PC-3 (cell line): ENCODE measurements at regions not wholly inside any gene's neighbourhood (a gene's known extent, or its start where the extent isn't known, plus 50 kb on each side); places are given as distances from the start of the nearest gene placed in this dataset.

ENCODE experiments used
- ATAC-seq: fragments of 200-7000 bp; cut with Tn5 transposase; 2 replicates; pipeline ENCODE4 v1.9.1; 2020; ENCODE audit warnings: mild to moderate bottlenecking, moderate library complexity
- BruUV-seq: library from RNA; stranded (reverse); fragments of 400-500 nt; replicated peaks from 2 replicates; lab custom pipeline; 2021; lab: Mats Ljungman, UMichigan
- CTCF ChIA-PET: fragments of 300-600 bp; sonication (Branson Sonifier 250); formaldehyde crosslinking; loops from one replicate; lab custom pipeline; 2022; ENCODE audit warnings: antibody characterized with exemption; lab: Charles Lee
- POLR2A ChIA-PET: fragments of 300-600 bp; sonication (Branson Sonifier 250); formaldehyde crosslinking; loops from one replicate; lab custom pipeline; 2022; ENCODE audit warnings: antibody characterized with exemption; ENCODE audit not compliant: unreplicated experiment; lab: Charles Lee
- DNase-seq: peaks from one replicate; pipeline ENCODE4 v3.0.0-alpha.2; 2015
- H2AFZ ChIP-seq: fragments of 300-600 bp; sonication (generic); 2 replicates; pipeline ENCODE4 v1.6.0; 2016; ENCODE audit warnings: antibody characterized with exemption, low read length
- H3F3A ChIP-seq: fragments of 300-600 bp; sonication (generic); one replicate; pipeline ENCODE4 v1.6.0; 2017; ENCODE audit warnings: antibody characterized with exemption, low read length, control low read depth, mild to moderate bottlenecking; ENCODE audit not compliant: unreplicated experiment
- H3K27ac ChIP-seq: fragments of 300-600 bp; sonication (generic); 2 replicates; pipeline ENCODE4 v1.5.1; 2016; ENCODE audit warnings: mild to moderate bottlenecking, low read length
- H3K27me3 ChIP-seq: fragments of 300-600 bp; sonication (generic); 2 replicates; pipeline ENCODE4 v1.6.1; 2016; ENCODE audit warnings: low read length, mixed read lengths
- H3K36me3 ChIP-seq: fragments of 300-600 bp; sonication (generic); 2 replicates; pipeline ENCODE4 v1.6.1; 2016; ENCODE audit warnings: low read depth, mixed run types, low read length, mixed read lengths
- H3K4me1 ChIP-seq: fragments of 300-600 bp; sonication (generic); 2 replicates; pipeline ENCODE4 v1.5.1; 2016; ENCODE audit warnings: low read length; ENCODE audit not compliant: insufficient read depth
- H3K4me2 ChIP-seq: fragments of 300-600 bp; sonication (generic); 2 replicates; pipeline ENCODE4 v1.6.0; 2016; ENCODE audit warnings: low read length
- H3K4me3 ChIP-seq: fragments of 300-600 bp; sonication (generic); 2 replicates; pipeline ENCODE4 v1.5.1; 2016; ENCODE audit warnings: mild to moderate bottlenecking, low read length, mixed read lengths
- H3K79me2 ChIP-seq: fragments of 300-600 bp; sonication (generic); 2 replicates; pipeline ENCODE4 v1.6.1; 2017; ENCODE audit warnings: low read length, mixed read lengths
- H3K9ac ChIP-seq: fragments of 300-600 bp; sonication (generic); 2 replicates; pipeline ENCODE4 v1.6.0; 2016; ENCODE audit warnings: mild to moderate bottlenecking, low read length
- H3K9me2 ChIP-seq: fragments of 300-600 bp; sonication (generic); replicated peaks from 2 replicates; pipeline ENCODE4 v1.6.1; 2016; ENCODE audit warnings: mixed run types, low read length, mixed read lengths
- H3K9me3 ChIP-seq: fragments of 300-600 bp; sonication (generic); 2 replicates; pipeline ENCODE4 v1.6.1; 2016; ENCODE audit warnings: low read length, mixed read lengths
- H4K20me1 ChIP-seq: fragments of 300-600 bp; sonication (generic); 2 replicates; pipeline ENCODE4 v1.6.1; 2016; ENCODE audit warnings: low read length, mixed read lengths
- EZH2 ChIP-seq: fragments of 300-600 bp; sonication (generic); IDR thresholded peaks from one replicate; pipeline ENCODE4 v1.6.1; 2017; ENCODE audit warnings: antibody characterized with exemption, mild to moderate bottlenecking, low read length; ENCODE audit not compliant: unreplicated experiment
- EZH2phosphoT487 ChIP-seq: fragments of 300-600 bp; sonication (generic); IDR thresholded peaks from 2 replicates; pipeline ENCODE4 v1.6.1; 2018; ENCODE audit warnings: mild to moderate bottlenecking, antibody characterized with exemption, low read length, borderline replicate concordance
- intact Hi-C: fragments of 100-400 bp; cut with micrococcal nuclease; formaldehyde crosslinking; loops from 2 replicates; pipeline ENCODE4 v1.9.0; 2023
- TF ChIP-seq, protein P1 (sequence below): fragments of 300-600 bp; sonication (generic); conservative IDR thresholded peaks from 2 replicates; pipeline ENCODE4 v1.5.1; 2017; ENCODE audit warnings: antibody characterized with exemption, low read depth, mild to moderate bottlenecking, low read length

GRCh38 chr15:29349196-29349595, 79.6 kb upstream of the NSMCE3 start:
- no peaks in the 10 kb centered on the region for H3K79me2 ChIP-seq
- ChIA-PET POLR2A (no interaction called here), CTCF (no interaction called here)
- H3K36me3 ChIP-seq = no peaks in the 10 kb centered on the region
- no peak for DNase-seq
- no TSS peak for BruUV-seq
- no peaks in the 10 kb centered on the region for H3F3A ChIP-seq
- H3K4me3 ChIP-seq = no peak overlapping the region
- no peak overlapping the region for H2AFZ ChIP-seq
- ATAC-seq = no peak
- TF ChIP-seq, protein P1, sequence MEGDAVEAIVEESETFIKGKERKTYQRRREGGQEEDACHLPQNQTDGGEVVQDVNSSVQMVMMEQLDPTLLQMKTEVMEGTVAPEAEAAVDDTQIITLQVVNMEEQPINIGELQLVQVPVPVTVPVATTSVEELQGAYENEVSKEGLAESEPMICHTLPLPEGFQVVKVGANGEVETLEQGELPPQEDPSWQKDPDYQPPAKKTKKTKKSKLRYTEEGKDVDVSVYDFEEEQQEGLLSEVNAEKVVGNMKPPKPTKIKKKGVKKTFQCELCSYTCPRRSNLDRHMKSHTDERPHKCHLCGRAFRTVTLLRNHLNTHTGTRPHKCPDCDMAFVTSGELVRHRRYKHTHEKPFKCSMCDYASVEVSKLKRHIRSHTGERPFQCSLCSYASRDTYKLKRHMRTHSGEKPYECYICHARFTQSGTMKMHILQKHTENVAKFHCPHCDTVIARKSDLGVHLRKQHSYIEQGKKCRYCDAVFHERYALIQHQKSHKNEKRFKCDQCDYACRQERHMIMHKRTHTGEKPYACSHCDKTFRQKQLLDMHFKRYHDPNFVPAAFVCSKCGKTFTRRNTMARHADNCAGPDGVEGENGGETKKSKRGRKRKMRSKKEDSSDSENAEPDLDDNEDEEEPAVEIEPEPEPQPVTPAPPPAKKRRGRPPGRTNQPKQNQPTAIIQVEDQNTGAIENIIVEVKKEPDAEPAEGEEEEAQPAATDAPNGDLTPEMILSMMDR = no peak
- no peak for TF ChIP-seq EZH2
- TF ChIP-seq EZH2phosphoT487 = no peak
- H3K9me3 ChIP-seq = no peaks in the 10 kb centered on the region
- H3K27ac ChIP-seq = no peak overlapping the region
- no peak overlapping the region for H3K9ac ChIP-seq
- no peaks in the 10 kb centered on the region for H3K9me2 ChIP-seq
- no peaks in the 10 kb centered on the region for H3K4me1 ChIP-seq
- no peak overlapping the region for H3K4me2 ChIP-seq
- H4K20me1 ChIP-seq = no peaks in the 10 kb centered on the region
- intact Hi-C loops = no loop called here
- H3K27me3 ChIP-seq = peaks cover 81% of the 10 kb centered on the region

GRCh38 chr15:29348336-29348914, 78.8 kb upstream of the NSMCE3 start:
- no peak overlapping the region for H3K4me3 ChIP-seq
- H3K9me2 ChIP-seq = no peaks in the 10 kb centered on the region
- TF ChIP-seq EZH2phosphoT487 (no peak), EZH2 (no peak)
- TF ChIP-seq, protein P1 = no peak
- no peaks in the 10 kb centered on the region for H3K79me2 ChIP-seq
- intact Hi-C loops = no loop called here
- no peak overlapping the region for H3K27ac ChIP-seq
- BruUV-seq = no TSS peak
- no peaks in the 10 kb centered on the region for H3K9me3 ChIP-seq
- no peaks in the 10 kb centered on the region for H3K4me1 ChIP-seq
- no peaks in the 10 kb centered on the region for H3K36me3 ChIP-seq
- POLR2A ChIA-PET = no interaction called here
- ATAC-seq (no peak), DNase-seq (no peak)
- H2AFZ ChIP-seq = no peak overlapping the region
- H3K27me3 ChIP-seq = peaks cover 75% of the 10 kb centered on the region
- CTCF ChIA-PET = no interaction called here
- no peaks in the 10 kb centered on the region for H4K20me1 ChIP-seq
- H3F3A ChIP-seq = no peaks in the 10 kb centered on the region
- H3K9ac ChIP-seq = no peak overlapping the region
- no peak overlapping the region for H3K4me2 ChIP-seq

- Histone ChIP-seq H3K4me3 (no peak overlapping the region), H3K27me3 (peaks cover 74% of the 10 kb centered on the region), H2AFZ (no peak overlapping the region), H3K9me3 (no peaks in the 10 kb centered on the region), H3K4me1 (no peaks in the 10 kb centered on the region), H3K4me2 (no peak overlapping the region), H3K79me2 (no peaks in the 10 kb centered on the region), H3K9me2 (no peaks in the 10 kb centered on the region), H3K27ac (no peak overlapping the region), H3K36me3 (no peaks in the 10 kb centered on the region), H4K20me1 (no peaks in the 10 kb centered on the region), H3F3A (no peaks in the 10 kb centered on the region), H3K9ac (no peak overlapping the region)
- CTCF ChIA-PET = no interaction called here
- ATAC-seq = no peak
- no peak for DNase-seq
- intact Hi-C loops = no loop called here
- TF ChIP-seq, protein P1 = no peak
- no peak for TF ChIP-seq EZH2
- no peak for TF ChIP-seq EZH2phosphoT487
- no TSS peak for BruUV-seq
- POLR2A ChIA-PET = no interaction called here
Observed at GRCh38 chr15:29346998-29347397, 77.4 kb upstream of the NSMCE3 start.
